ENCODE measurements at regions not wholly inside any gene's neighbourhood (a gene's known extent, or its start where the extent isn't known, plus 50 kb on each side); places are given as distances from the start of the nearest gene placed in this dataset.

- no peak overlapping the region for H4K8ac ChIP-seq (ENCODE audit: low read depth, low read length)
- no peak overlapping the region for H3K9ac ChIP-seq (ENCODE audit: low read depth, low read length, poor library complexity)
- no peak overlapping the region for H3K23ac ChIP-seq (ENCODE audit: low read depth, low read length, poor library complexity)
- no CpG with 5 or more reads among the region's 2 CpGs for WGBS, 2 donors (ENCODE audit: extremely low coverage in 2 of 2, insufficient read length in 2 of 2, insufficient replicate concordance in 1 of 2)
- no peak overlapping the region for H2BK120ac ChIP-seq (ENCODE audit: low read depth, low read length)
- no peaks in the 10 kb centered on the region for H3K36me3 ChIP-seq (replicated peaks in 1 of 2; ENCODE audit: control insufficient read depth in 2 of 2, insufficient read depth in 2 of 2, low read length in 2 of 2)
- no peak overlapping the region for H2BK5ac ChIP-seq (ENCODE audit: low read length)
- no peaks in the 10 kb centered on the region for H3K27me3 ChIP-seq (ENCODE audit: control insufficient read depth in 3 of 3, insufficient read depth in 3 of 3, low read depth in 1 of 3, low read length in 3 of 3)
- no peaks in the 10 kb centered on the region for H3K4me1 ChIP-seq (ENCODE audit: control insufficient read depth in 2 of 2, insufficient read depth in 1 of 2, low read depth in 1 of 2, low read length in 2 of 2)
- no peak overlapping the region for H2BK12ac ChIP-seq (ENCODE audit: low read length)
- no peak overlapping the region for H3K4me3 ChIP-seq (ENCODE audit: low read length in 2 of 2)
- H4K91ac ChIP-seq (ENCODE audit: low read depth, low read length, poor library complexity) = no peak overlapping the region
- no peak overlapping the region for H2AFZ ChIP-seq (ENCODE audit: low read length)
- H3K79me1 ChIP-seq (ENCODE audit: low read depth, low read length) = no peaks in the 10 kb centered on the region
- no peaks in the 10 kb centered on the region for H3K9me3 ChIP-seq (replicated peaks in 1 of 2; ENCODE audit: control insufficient read depth in 2 of 2, insufficient read depth in 1 of 2, low read depth in 1 of 2, low read length in 2 of 2)
- no peak overlapping the region for H2AK5ac ChIP-seq (ENCODE audit: low read depth, low read length)
- H3K14ac ChIP-seq (ENCODE audit: low read length) = no peak overlapping the region
- no peak overlapping the region for H3K4me2 ChIP-seq (ENCODE audit: insufficient read depth, low read length, poor library complexity, severe bottlenecking)
- no peak overlapping the region for H3K27ac ChIP-seq (replicated peaks; ENCODE audit: low read length)
- no peak overlapping the region for H3K18ac ChIP-seq (ENCODE audit: low read length)
- no peak overlapping the region for H3K4ac ChIP-seq (ENCODE audit: low read length)
- H2BK15ac ChIP-seq (ENCODE audit: low read length) = no peak overlapping the region
- DNase-seq (ENCODE audit: low spot score) = no peak
Observed at GRCh38 chr2:95729597-95729955, 137.8 kb downstream of the TRIM43 start.

GRCh38 chr2:95730813-95731212 is 139.0 kb downstream of the TRIM43 start:
- no peak overlapping the region for H3K18ac ChIP-seq (ENCODE audit: low read length)
- DNase-seq (ENCODE audit: low spot score) = no peak
- no peaks in the 10 kb centered on the region for H3K36me3 ChIP-seq (replicated peaks in 1 of 2; ENCODE audit: control insufficient read depth in 2 of 2, insufficient read depth in 2 of 2, low read length in 2 of 2)
- no peak overlapping the region for H3K4me3 ChIP-seq (ENCODE audit: low read length in 2 of 2)
- no peak overlapping the region for H2AK5ac ChIP-seq (ENCODE audit: low read depth, low read length)
- H2AFZ ChIP-seq (ENCODE audit: low read length) = no peak overlapping the region
- no peak overlapping the region for H2BK5ac ChIP-seq (ENCODE audit: low read length)
- no peak overlapping the region for H3K4ac ChIP-seq (ENCODE audit: low read length)
- H3K9ac ChIP-seq (ENCODE audit: low read depth, low read length, poor library complexity) = no peak overlapping the region
- no CpG with 5 or more reads among the region's 9 CpGs for WGBS, 2 donors (ENCODE audit: extremely low coverage in 2 of 2, insufficient read length in 2 of 2, insufficient replicate concordance in 1 of 2)
- H4K91ac ChIP-seq (ENCODE audit: low read depth, low read length, poor library complexity) = no peak overlapping the region
- H3K23ac ChIP-seq (ENCODE audit: low read depth, low read length, poor library complexity) = no peak overlapping the region
- no peaks in the 10 kb centered on the region for H3K9me3 ChIP-seq (replicated peaks in 1 of 2; ENCODE audit: control insufficient read depth in 2 of 2, insufficient read depth in 1 of 2, low read depth in 1 of 2, low read length in 2 of 2)
- no peak overlapping the region for H2BK120ac ChIP-seq (ENCODE audit: low read depth, low read length)
- H3K79me1 ChIP-seq (ENCODE audit: low read depth, low read length) = no peaks in the 10 kb centered on the region
- no peaks in the 10 kb centered on the region for H3K27me3 ChIP-seq (ENCODE audit: control insufficient read depth in 3 of 3, insufficient read depth in 3 of 3, low read depth in 1 of 3, low read length in 3 of 3)
- H3K4me2 ChIP-seq (ENCODE audit: insufficient read depth, low read length, poor library complexity, severe bottlenecking) = no peak overlapping the region
- H2BK12ac ChIP-seq (ENCODE audit: low read length) = no peak overlapping the region
- H3K27ac ChIP-seq (replicated peaks; ENCODE audit: low read length) = no peak overlapping the region
- H2BK15ac ChIP-seq (ENCODE audit: low read length) = no peak overlapping the region
- H3K4me1 ChIP-seq (ENCODE audit: control insufficient read depth in 2 of 2, insufficient read depth in 1 of 2, low read depth in 1 of 2, low read length in 2 of 2) = no peaks in the 10 kb centered on the region
- H4K8ac ChIP-seq (ENCODE audit: low read depth, low read length) = no peak overlapping the region
- no peak overlapping the region for H3K14ac ChIP-seq (ENCODE audit: low read length)

GRCh38 chr2:95734976-95735890 is 143.4 kb downstream of the TRIM43 start:
- Histone ChIP-seq H3K27me3 (ENCODE audit: control insufficient read depth in 3 of 3, insufficient read depth in 3 of 3, low read depth in 1 of 3, low read length in 3 of 3) (no peaks in the 10 kb centered on the region), H3K4me2 (ENCODE audit: insufficient read depth, low read length, poor library complexity, severe bottlenecking) (no peak overlapping the region), H3K23ac (ENCODE audit: low read depth, low read length, poor library complexity) (no peak overlapping the region), H2AK5ac (ENCODE audit: low read depth, low read length) (no peak overlapping the region), H4K8ac (ENCODE audit: low read depth, low read length) (no peak overlapping the region), H3K9me3 (replicated peaks in 1 of 2; ENCODE audit: control insufficient read depth in 2 of 2, insufficient read depth in 1 of 2, low read depth in 1 of 2, low read length in 2 of 2) (no peaks in the 10 kb centered on the region), H2BK5ac (ENCODE audit: low read length) (no peak overlapping the region), H3K4me3 (ENCODE audit: low read length in 2 of 2) (no peak overlapping the region), H2BK12ac (ENCODE audit: low read length) (no peak overlapping the region), H2AFZ (ENCODE audit: low read length) (no peak overlapping the region), H3K14ac (ENCODE audit: low read length) (no peak overlapping the region), H3K4me1 (ENCODE audit: control insufficient read depth in 2 of 2, insufficient read depth in 1 of 2, low read depth in 1 of 2, low read length in 2 of 2) (no peaks in the 10 kb centered on the region), H2BK15ac (ENCODE audit: low read length) (no peak overlapping the region), H2BK120ac (ENCODE audit: low read depth, low read length) (no peak overlapping the region), H3K4ac (ENCODE audit: low read length) (no peak overlapping the region), H3K18ac (ENCODE audit: low read length) (no peak overlapping the region), H4K91ac (ENCODE audit: low read depth, low read length, poor library complexity) (no peak overlapping the region), H3K9ac (ENCODE audit: low read depth, low read length, poor library complexity) (no peak overlapping the region), H3K36me3 (replicated peaks in 1 of 2; ENCODE audit: control insufficient read depth in 2 of 2, insufficient read depth in 2 of 2, low read length in 2 of 2) (no peaks in the 10 kb centered on the region), H3K79me1 (ENCODE audit: low read depth, low read length) (no peaks in the 10 kb centered on the region), H3K27ac (replicated peaks; ENCODE audit: low read length) (no peak overlapping the region)
- no CpG with 5 or more reads among the region's 8 CpGs for WGBS, 2 donors (ENCODE audit: extremely low coverage in 2 of 2, insufficient read length in 2 of 2, insufficient replicate concordance in 1 of 2)
- no peak for DNase-seq (ENCODE audit: low spot score)

- no peak overlapping the region for H3K18ac ChIP-seq (ENCODE audit: low read length)
- no CpG with 5 or more reads among the region's 5 CpGs for WGBS, 2 donors (ENCODE audit: extremely low coverage in 2 of 2, insufficient read length in 2 of 2, insufficient replicate concordance in 1 of 2)
- no peaks in the 10 kb centered on the region for H3K79me1 ChIP-seq (ENCODE audit: low read depth, low read length)
Observed at GRCh38 chr2:95738301-95738700, 146.5 kb downstream of the TRIM43 start.

More at GRCh38 chr2:95738301-95738700, 146.5 kb downstream of the TRIM43 start:
- H2BK15ac ChIP-seq (ENCODE audit: low read length) = no peak overlapping the region
- H3K23ac ChIP-seq (ENCODE audit: low read depth, low read length, poor library complexity) = no peak overlapping the region
- H3K4me3 ChIP-seq (ENCODE audit: low read length in 2 of 2) = no peak overlapping the region
- H3K27ac ChIP-seq (replicated peaks; ENCODE audit: low read length) = no peak overlapping the region
- no peak overlapping the region for H2BK5ac ChIP-seq (ENCODE audit: low read length)
- H3K14ac ChIP-seq (ENCODE audit: low read length) = no peak overlapping the region
- no peak overlapping the region for H2AK5ac ChIP-seq (ENCODE audit: low read depth, low read length)
- no peak overlapping the region for H4K91ac ChIP-seq (ENCODE audit: low read depth, low read length, poor library complexity)
- H2AFZ ChIP-seq (ENCODE audit: low read length) = no peak overlapping the region
- no peaks in the 10 kb centered on the region for H3K9me3 ChIP-seq (replicated peaks in 1 of 2; ENCODE audit: control insufficient read depth in 2 of 2, insufficient read depth in 1 of 2, low read depth in 1 of 2, low read length in 2 of 2)
- H3K9ac ChIP-seq (ENCODE audit: low read depth, low read length, poor library complexity) = no peak overlapping the region
- no peaks in the 10 kb centered on the region for H3K36me3 ChIP-seq (replicated peaks in 1 of 2; ENCODE audit: control insufficient read depth in 2 of 2, insufficient read depth in 2 of 2, low read length in 2 of 2)
- no peaks in the 10 kb centered on the region for H3K4me1 ChIP-seq (ENCODE audit: control insufficient read depth in 2 of 2, insufficient read depth in 1 of 2, low read depth in 1 of 2, low read length in 2 of 2)
- H2BK12ac ChIP-seq (ENCODE audit: low read length) = no peak overlapping the region
- H4K8ac ChIP-seq (ENCODE audit: low read depth, low read length) = no peak overlapping the region
- H2BK120ac ChIP-seq (ENCODE audit: low read depth, low read length) = no peak overlapping the region
- H3K4me2 ChIP-seq (ENCODE audit: insufficient read depth, low read length, poor library complexity, severe bottlenecking) = no peak overlapping the region
- no peak for DNase-seq (ENCODE audit: low spot score)
- H3K27me3 ChIP-seq (ENCODE audit: control insufficient read depth in 3 of 3, insufficient read depth in 3 of 3, low read depth in 1 of 3, low read length in 3 of 3) = peaks cover 0 to 4% (median 0%) of the 10 kb centered on the region in 3 experiments
- H3K4ac ChIP-seq (ENCODE audit: low read length) = no peak overlapping the region
